ENCODE measurements at regions not wholly inside any gene's neighbourhood (a gene's known extent, or its start where the extent isn't known, plus 50 kb on each side); places are given as distances from the start of the nearest gene placed in this dataset.

- peak; percentile 53 for DNase-seq (ENCODE audit: low read depth)
These were observed 93.2 kb downstream of the FOXF2 start for GRCh38 chr6:1482381-1483166.

GRCh38 chr6:1485678-1486077 is 96.3 kb downstream of the FOXF2 start:
- peak; percentile 97 for DNase-seq (ENCODE audit: low read depth)

- no peak for DNase-seq (ENCODE audit: low read depth)
These were observed 97.0 kb downstream of the FOXF2 start for GRCh38 chr6:1486387-1486786.

GRCh38 chr6:1487239-1487638 is 97.9 kb downstream of the FOXF2 start:
- no peak for DNase-seq (ENCODE audit: low read depth)

GRCh38 chr6:1491025-1491424 is 101.6 kb downstream of the FOXF2 start:
- no peak for DNase-seq (ENCODE audit: low read depth)

GRCh38 chr6:1491591-1492319 is 102.4 kb downstream of the FOXF2 start:
- DNase-seq (ENCODE audit: low read depth): no peak

GRCh38 chr6:1494671-1495070 is 105.3 kb downstream of the FOXF2 start:
- DNase-seq (ENCODE audit: low read depth): no peak

- no peak for DNase-seq (ENCODE audit: low read depth)
These were observed 106.0 kb downstream of the FOXF2 start for GRCh38 chr6:1495344-1495743.

- DNase-seq (ENCODE audit: low read depth): no peak
These were observed 106.7 kb downstream of the FOXF2 start for GRCh38 chr6:1496092-1496491.

GRCh38 chr6:1496836-1497760 is 107.7 kb downstream of the FOXF2 start:
- no peak for DNase-seq (ENCODE audit: low read depth)

GRCh38 chr6:1497761-1498105 is 108.4 kb downstream of the FOXF2 start:
- no peak for DNase-seq (ENCODE audit: low read depth)

GRCh38 chr6:1498491-1499113 is 109.2 kb downstream of the FOXF2 start:
- no peak for DNase-seq (ENCODE audit: low read depth)

GRCh38 chr6:1499777-1500176 is 109.9 kb upstream of the FOXC1 start:
- no peak for DNase-seq (ENCODE audit: low read depth)

- DNase-seq (ENCODE audit: low read depth): no peak
These were observed 108.8 kb upstream of the FOXC1 start for GRCh38 chr6:1500913-1501312.

GRCh38 chr6:1502041-1502440 is 107.7 kb upstream of the FOXC1 start:
- DNase-seq (ENCODE audit: low read depth): peak; percentile 9

GRCh38 chr6:1503811-1504210 is 105.9 kb upstream of the FOXC1 start:
- no peak for DNase-seq (ENCODE audit: low read depth)

GRCh38 chr6:1504465-1504864 is 105.2 kb upstream of the FOXC1 start:
- no peak for DNase-seq (ENCODE audit: low read depth)

- no peak for DNase-seq (ENCODE audit: low read depth)
These were observed 102.5 kb upstream of the FOXC1 start for GRCh38 chr6:1507251-1507650.

- DNase-seq (ENCODE audit: low read depth): no peak
These were observed 100.5 kb upstream of the FOXC1 start for GRCh38 chr6:1509241-1509640.

- DNase-seq (ENCODE audit: low read depth): no peak
These were observed 99.5 kb upstream of the FOXC1 start for GRCh38 chr6:1510239-1510638.

- no peak for DNase-seq (ENCODE audit: low read depth)
These were observed 96.4 kb upstream of the FOXC1 start for GRCh38 chr6:1513215-1513780.

- no peak for DNase-seq (ENCODE audit: low read depth)
These were observed 95.6 kb upstream of the FOXC1 start for GRCh38 chr6:1514078-1514477.
